HG03442 (cell line): ENCODE measurements at regions not wholly inside any gene's neighbourhood (a gene's known extent, or its start where the extent isn't known, plus 50 kb on each side); places are given as distances from the start of the nearest gene placed in this dataset.

Experiments used
- ATAC-seq: cut with Tn5 transposase; IDR thresholded peaks from one replicate; pipeline ENCODE4 v1.9.1; 2021; ENCODE audit warnings: mild to moderate bottlenecking, moderate library complexity; ENCODE audit not compliant: unreplicated experiment

DNA sequence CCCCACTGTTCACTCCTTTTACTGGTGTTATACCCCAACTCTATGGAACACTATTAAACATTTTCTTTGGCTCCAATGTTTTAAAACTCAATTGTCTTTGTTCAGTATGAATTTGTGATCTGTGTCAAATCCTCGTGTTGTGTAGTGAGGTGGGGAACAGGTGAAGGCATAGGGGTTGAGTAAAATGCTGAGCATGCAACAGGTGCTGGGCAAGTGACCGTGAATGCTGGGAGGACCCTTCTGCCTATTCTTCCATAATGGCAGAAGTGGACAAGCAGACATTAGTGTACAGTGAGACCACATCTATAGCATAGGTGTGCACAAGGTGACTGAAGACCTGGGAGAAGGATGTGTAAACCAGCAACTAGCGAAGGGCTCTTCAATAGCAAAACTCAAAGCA, 1188.0 kb downstream of the UQCRFS1 start:
- ATAC-seq, result no peak

DNA sequence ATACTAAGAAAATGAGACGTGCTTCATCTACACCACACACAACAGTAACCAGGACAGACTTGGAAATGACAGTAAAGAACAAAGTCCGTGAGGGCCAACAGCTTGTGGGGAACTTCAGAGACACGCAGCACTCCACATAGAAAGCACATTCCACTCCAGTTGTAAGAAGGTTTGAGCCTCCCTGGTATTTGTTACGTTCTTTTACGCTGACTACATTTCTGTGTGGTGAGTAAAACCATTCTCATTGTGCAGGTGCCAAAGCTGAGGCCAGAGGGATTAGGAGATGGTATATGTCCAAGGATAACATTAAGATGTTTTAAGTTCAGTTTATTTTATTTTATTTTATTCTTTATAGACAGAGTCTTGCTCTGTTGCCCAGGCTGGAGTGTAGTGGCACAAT, 1189.9 kb downstream of the UQCRFS1 start:
- no peak for ATAC-seq

DNA sequence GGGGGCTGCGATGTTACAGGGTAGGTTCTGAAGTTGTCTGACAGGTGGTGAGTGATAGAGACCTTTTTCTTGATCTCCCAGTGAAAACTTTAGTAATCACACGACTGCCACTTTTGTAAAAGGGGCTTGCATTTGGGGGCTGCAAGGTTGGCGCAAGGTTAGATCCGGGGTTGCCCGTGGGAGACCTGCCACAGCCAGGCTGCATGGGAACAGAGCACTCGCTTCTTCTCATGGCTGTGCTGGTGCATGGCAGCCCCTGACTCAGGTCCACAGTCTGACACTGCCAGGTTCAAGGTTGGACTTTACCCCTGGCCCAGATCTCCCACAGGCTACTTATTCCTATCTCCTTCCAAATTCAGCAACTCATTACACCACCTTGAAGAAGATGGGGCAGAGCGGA, 1190.4 kb downstream of the UQCRFS1 start:
- no peak for ATAC-seq

DNA sequence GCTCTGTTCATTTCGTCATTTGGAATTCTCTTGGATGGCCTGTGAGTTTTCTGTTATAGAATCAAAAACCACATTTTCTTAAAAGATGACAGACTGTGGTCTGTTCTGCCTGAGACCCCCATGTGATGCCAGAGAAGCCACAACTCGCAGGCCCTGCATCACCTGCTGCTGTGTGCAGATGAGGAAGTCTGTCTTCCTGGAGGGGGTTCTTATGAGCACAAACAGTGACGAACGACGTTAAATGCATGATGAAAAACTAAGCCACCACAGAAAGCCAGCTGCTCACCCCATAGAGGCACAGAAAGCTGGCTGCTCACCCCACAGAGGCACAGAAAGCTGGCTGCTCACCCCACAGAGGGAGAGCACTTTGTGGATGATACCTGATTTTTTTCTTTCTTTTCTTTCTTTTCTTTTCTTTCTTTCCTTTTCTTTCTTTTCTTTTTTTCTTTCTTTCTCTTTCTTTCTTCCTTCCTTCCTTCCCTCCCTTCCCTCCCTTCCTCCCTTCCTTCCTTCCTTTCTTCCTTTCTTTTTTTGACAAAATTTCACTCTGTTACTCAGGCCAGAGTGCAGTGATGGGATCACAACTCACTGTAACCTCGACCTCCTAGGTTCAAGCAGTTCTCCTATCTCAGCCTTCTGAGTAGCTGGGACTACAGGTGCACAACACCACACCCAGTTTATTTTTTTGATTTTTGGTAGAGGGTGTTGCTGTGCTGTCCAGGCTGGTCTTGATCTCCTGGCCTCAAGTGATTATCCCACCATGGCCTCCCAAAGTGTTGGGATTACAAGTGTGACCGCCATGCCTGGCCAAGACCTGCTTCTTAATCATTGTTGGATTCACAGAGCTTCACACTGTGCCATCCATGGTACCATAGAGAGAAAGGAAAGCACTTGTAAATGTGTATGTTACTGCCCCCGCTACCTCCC, 1191.4 kb downstream of the UQCRFS1 start:
- no peak for ATAC-seq

DNA sequence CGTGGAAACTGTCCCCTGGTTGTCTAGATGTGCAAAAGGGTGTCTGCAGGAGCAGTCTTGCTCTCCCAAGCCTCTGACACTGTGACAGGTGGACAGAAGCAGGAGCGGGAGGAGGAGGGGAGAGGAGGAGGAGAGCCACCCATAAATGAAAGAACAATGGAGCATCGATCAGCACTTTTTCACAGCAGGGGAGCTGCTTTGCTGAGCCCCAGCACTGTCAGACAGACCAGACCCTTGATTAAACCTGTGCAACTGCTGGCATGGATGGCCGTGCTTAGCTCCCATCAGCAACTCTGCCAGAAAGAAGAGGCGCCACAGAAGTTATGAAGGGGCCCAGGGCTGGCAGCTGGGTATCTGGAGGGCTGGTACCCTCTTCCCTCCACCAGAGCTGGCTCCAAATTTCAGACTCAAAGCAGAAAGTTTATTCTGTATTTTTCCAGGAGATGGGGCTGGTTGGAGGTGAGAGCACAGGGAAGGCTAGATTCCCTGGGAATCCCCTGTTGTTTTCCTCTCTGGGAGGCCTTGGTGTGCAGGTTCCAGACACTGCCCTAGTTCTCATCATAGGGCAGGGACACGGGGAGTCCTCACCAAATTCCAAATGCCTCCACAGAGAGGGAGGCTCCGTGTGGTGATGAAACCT, 1192.2 kb downstream of the UQCRFS1 start:
- ATAC-seq, result no peak

DNA sequence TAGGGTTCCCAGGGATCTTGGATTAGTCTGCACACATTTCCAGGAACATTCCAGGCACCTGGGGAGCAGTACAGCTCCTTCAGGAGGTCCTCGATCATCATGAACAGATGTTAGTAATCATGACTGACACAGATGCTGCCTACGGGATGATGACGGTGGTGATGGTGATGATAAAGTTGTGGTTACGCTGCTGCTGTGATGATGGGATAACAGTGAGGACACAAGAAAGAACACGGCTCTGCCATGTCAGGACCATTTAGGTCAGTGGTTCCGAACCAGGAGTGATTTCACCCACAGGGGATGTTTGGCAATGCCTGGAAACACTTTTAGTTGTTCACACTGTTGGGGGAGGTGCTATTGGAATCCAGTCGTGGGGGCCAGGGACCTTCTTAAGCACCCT, 1193.0 kb downstream of the UQCRFS1 start:
- ATAC-seq, result no peak

DNA sequence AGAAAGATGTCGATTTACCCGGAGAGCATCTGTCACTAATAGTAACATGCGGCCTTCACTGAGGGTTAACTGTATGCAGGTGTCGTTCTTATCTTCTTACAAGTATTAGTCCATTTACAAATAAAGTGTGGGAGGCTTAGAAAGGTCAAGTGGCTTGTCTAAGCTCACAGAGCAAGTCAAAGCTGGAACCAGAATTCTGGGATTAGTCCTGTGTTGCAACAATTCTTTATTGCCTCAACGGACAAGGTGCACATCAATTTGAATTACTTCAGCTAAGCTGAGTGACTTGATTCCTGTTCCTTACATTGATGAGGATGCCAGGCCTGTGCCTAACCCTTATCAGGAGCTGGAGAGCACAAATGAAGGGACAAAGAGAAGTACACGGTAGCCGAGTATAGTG, 1193.6 kb downstream of the UQCRFS1 start:
- ATAC-seq, result no peak

DNA sequence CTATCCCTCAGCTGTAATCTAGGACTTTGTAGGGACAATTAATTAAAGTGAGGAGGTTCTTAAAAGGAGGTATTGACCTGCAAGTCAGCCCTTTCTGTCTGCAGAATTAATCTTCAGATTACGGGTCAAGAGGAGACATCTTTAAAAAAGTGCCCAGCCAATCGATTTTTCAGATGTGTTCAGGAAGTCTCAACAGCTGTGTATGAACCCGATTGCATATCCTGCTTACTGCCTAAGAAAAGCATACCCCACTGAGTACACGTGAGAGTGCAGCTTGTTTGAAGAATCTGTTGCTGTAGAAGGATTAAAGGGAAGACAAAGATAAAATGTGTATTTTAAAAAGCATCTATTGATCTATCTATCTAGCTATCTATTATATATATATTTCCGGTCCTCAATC, 1194.5 kb downstream of the UQCRFS1 start:
- no peak for ATAC-seq

DNA sequence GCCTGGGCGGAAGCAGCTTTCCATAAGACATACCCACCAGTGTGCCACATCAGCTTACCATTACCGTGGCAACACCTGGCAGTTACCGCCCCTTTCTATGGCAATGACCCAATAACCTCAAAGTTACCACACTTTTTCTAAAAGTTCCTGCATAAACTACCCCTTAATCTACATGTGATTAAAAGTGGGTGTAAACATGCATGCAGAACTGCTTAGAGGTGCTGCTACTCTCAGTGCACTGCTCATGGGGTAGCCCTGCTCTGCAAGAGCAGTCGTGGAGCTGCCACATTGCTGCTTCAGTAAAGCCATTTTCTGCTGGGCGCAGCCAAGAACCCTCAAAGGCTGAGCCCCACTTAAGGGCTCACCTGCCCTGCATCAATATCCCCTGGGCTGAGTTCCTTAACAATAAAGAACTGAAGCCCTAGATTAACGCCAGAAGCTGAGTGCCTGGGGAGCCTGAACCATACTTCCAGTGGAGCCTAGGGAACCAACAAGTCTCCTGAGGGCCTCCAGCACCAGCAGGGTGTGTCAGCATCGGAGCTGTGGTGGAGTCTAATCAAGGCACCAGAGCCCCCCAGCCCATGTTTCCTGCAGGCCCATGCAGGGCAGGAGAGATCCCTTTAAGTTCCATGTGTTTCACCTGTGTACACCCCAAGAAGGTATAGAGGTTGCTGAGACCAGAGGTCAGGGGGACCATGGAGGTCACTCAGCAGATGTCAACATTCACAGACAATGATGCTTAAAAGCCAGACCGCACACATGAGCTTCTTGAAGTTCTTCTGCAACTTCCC, 1198.1 kb downstream of the UQCRFS1 start:
- no peak for ATAC-seq

DNA sequence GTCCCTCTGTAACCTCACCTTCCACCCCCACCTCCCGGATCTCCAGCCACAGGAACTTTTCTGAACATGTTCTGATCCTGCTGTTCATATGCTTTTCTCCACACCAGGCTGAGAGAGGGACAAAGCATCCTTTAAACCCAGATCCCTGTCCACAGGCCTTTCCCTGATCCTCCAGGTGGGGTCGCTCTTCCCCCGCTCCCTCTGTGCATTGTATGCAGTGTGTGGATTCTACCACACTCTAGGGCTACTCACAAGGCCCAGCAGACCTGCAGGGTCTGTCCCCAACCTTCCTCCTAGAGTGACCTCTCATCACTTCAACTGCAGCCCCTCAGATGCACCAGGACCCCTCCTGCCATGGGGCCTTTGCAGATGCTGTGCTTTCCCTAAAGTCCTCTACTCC, 1200.6 kb downstream of the UQCRFS1 start:
- no peak for ATAC-seq

DNA sequence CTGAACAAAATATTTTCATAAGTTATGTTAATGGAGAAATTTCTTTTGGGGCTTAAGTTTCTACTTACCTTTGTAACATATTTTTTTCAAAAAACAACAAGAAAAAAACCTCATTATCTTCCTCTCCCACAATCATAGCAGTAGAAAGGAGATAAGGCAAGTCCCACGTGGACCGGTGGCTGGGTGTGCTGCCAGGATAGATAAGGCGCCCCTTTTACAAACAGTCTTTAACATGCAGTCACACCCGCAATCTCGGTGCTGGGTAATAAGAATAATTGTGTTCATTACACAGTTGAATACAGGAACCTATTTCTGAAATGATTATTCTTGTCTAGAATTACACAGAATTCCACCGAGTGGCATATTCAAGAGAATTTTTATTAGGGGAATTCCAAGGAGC, 1202.3 kb downstream of the UQCRFS1 start:
- ATAC-seq, result no peak

DNA sequence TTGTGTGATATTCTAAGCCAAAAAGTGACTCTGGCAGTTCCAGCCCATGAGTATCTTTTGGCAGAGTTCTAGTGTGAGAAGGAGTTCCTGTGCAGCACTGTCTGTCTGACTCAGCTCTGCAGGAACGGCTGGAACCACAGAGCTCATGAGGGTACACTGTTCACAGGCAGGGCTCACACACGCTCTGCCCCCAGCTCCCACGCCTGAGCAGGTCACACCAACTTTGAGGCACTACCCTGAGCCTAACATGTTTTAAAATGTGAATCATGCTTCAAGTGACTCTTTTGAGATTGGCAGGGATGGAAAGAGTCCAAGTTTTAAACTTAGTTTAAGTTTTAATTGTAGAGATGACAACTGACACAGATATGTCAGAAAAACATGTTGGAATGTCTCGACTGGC, 1203.3 kb downstream of the UQCRFS1 start:
- ATAC-seq, result no peak

DNA sequence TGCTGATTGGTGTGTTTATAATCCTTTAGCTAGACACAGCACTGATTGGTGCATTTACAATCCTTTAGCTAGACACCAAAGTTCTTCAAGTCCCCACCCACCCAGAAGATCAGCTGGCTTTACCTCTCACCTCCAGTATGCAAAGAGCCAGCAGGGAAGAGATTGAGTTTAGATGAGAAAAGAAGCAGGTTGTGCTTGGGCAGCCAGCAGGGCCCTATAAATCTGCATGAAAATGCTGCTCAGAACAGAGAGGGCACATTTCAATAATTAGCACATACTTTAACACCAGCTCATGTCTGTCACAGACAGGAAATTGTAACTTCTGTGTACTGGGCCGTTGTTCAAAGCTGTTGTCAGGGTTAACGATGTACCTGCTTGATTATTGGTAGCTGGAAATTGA, 1204.3 kb downstream of the UQCRFS1 start:
- no peak for ATAC-seq

DNA sequence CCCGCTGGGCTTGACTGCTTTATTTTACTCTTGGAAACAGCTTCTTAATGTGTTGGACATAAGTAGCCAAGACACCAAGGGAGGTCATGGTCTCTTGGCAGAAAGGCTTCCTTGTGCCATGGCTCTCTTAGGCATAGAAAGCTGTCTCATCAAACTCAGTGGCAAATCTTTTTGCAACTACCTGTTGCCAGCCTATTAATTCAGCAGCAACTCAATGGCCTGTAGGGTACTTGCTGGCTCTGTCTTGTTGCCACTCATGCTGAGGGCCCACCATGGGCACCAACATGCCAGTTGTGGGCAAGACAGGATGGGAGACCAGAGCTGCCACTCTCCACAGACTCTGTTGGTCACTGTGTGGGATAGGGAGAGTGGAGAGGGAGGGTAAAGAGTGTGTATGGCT, 1209.4 kb downstream of the UQCRFS1 start:
- no peak for ATAC-seq

DNA sequence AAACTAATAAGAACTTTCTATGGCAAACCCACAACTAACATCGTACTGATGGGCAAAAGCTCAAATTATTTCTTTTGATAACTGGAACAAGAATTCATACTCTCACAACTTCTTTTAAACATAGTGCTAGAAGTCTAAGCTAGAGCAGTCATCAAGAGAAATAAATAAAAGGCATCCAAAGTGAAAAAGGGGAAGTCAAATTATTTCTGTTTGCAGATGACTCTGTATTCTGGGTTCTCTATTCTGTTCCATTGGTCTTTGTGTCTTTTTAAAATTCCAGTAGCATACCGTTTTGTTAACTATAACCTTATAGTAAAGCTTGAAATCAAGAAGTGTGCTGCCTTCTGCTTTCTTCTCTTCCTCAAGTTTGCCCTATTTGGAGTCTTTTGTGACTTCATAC, 1215.9 kb downstream of the UQCRFS1 start:
- no peak for ATAC-seq

DNA sequence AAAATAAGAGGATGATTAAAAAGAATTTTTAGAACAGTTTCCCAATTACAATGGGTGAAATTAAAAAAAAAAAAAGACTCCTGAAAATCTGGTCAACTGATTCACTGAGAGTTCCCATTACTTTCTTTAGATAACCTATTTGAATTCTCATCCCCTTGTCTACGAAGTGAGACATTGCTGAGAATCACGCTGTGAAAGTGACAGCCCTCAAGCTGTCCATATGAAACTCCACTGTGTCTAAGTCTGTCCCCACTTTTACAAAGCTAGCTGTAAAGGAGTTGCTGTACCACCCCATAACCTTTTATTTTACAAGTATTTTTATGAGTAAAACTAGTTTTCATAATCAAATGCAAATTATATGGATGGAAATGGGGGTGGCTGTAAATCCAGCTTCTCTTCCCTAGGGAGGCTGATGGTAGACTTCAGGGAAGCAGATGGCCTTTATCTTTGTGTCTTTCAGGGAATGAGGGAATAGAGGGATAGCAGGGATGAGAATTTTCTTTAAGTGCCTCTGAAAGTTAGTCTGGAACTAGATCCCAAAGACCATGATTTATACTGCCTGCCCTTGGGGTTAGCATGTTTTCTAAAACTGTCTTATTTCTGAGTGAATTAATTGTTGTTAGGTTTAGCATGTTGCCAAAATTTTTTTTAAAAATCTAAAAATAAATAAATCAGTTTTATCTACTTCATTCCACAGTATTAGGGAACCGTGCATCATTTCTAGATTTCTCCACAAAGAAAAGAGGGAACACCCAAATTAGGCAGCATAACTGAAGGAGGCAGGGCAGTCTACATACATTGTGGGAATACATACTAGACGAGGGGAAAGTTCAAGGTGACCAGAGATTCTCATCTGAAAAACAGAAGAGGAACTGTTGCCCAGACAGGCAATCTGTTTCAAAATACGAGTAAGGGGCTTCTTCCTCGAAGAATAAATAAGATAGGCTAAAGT, 1219.1 kb downstream of the UQCRFS1 start:
- no peak for ATAC-seq

DNA sequence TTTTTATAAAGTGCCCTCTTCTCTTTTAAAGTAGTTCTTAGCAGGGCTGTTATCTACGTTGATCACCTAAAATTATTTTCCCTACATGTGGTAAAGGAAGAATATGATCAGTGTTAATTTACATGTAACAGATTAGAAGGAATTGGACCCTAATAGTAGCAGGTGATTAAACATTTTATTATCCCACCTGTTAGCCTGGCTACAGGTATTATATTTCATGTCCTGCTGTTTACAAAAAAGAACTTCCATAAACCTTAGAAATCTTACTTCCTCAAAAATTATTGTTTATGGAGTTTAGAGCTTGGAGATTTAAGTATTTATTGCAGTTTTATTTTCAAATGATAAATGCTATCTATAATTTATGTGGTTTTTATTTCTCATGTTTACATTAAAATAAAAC, 1226.7 kb downstream of the UQCRFS1 start:
- ATAC-seq, result no peak

DNA sequence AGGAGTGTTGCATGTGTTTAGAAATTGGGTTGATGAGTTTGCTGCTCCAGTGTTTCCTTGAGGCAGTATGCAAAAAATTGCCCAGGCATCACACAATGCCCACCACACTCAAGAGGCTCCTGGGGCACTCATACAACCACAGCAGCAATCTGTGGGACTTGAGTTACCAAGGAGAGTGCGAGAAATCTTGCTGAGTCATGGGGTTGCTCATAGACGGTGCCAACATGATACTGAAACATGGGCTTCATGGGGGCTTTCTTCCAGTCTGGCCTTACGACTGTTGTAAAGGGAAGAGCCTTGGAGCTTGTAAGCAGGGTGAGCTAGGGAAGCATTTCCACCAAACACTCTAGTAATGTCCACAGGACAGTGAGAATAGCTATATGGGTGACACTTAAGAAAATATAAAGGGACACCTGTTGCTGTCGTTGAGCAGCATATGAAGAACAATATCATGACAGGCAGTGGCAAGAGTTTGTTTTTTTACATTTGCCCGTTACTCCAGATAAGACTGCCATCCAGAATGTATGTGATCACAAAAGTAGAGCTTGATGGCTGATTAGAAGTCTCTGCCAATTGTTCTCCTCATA, 1237.4 kb downstream of the UQCRFS1 start:
- ATAC-seq, result no peak

DNA sequence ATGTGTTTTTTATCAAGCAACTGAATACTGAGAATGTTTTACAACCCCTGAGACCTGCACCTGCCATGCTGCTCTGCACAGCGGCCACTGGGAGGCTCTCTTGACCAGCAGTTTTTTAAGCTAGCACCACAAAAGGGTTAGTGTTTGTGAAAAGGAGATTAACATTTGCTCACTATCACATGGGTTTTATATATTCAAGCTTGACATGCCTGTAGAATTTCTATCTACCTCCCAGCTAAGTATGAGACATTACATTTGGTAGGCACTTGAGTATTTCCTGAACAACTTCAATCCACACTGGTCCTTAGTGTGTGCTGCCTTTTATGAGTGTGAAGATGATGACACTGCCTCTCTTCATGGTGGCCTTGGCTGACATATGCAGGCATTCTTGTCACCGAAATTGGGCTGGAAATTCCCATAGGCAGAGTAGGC, 1238.9 kb downstream of the UQCRFS1 start:
- no peak for ATAC-seq
